GM21390 (cell line): ENCODE measurements at regions not wholly inside any gene's neighbourhood (a gene's known extent, or its start where the extent isn't known, plus 50 kb on each side); places are given as distances from the start of the nearest gene placed in this dataset.

ENCODE experiments used
- ATAC-seq: cut with Tn5 transposase; IDR thresholded peaks from one replicate; pipeline ENCODE4 v1.9.1; 2021; ENCODE audit not compliant: unreplicated experiment

GRCh38 chr9:17019398-17019797 lies 115.4 kb upstream of the CNTLN start:
- no peak for ATAC-seq

GRCh38 chr9:17018540-17019196 lies 116.2 kb upstream of the CNTLN start:
- ATAC-seq: no peak

DNA sequence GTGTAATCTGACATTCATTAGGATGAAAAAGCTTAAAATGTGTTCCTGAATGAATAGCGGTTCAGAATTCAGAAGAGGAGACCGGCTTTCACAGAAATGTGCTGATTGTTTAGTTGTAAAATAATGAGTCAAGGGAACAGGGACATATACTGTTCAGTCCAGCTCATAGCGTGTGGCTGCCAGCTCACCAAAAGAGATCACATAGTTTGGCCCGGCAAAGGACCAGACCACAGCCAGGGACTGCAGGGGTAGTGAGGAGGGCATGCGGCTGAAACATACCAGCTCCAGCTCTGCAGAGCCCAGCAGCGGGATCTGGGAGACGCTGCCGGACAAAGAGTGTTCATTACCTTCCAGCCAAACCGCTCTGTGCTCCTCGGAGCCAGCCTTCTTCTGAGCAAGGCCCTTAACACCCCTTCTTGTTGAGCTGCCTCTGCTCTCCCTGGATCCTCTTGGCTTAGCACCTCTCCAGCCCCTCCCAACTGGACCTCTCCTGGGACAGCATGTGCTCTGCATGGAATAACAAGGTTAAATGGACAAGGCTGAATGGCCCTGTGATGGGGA lies 116.8 kb upstream of the CNTLN start:
- no peak for ATAC-seq

GRCh38 chr9:17013891-17014290 lies 120.9 kb upstream of the CNTLN start:
- ATAC-seq: no peak

DNA sequence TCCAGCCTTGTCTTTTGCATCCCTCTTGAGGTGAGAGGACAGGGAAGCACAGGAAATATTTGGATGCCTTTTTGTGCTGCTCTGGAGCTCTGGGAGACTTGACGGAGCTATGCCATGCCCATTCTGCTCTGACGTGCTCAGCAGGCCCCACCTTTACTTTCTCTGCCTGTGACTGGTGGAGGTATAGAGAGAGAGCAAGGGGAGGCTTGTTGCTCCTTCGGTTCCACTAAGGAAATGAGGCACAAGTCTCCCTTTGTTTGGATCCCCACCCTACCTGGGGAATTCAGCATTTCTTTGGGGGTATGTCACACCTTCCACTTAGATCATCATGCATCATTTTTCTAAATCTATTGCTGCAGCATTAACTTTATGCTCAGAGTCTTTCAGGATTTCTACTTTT lies 121.8 kb upstream of the CNTLN start:
- ATAC-seq: no peak

- ATAC-seq: no peak
Observed at GRCh38 chr9:17011880-17012279, 123.0 kb upstream of the CNTLN start.

GRCh38 chr9:17009071-17009470 lies 125.8 kb upstream of the CNTLN start:
- ATAC-seq: no peak

DNA sequence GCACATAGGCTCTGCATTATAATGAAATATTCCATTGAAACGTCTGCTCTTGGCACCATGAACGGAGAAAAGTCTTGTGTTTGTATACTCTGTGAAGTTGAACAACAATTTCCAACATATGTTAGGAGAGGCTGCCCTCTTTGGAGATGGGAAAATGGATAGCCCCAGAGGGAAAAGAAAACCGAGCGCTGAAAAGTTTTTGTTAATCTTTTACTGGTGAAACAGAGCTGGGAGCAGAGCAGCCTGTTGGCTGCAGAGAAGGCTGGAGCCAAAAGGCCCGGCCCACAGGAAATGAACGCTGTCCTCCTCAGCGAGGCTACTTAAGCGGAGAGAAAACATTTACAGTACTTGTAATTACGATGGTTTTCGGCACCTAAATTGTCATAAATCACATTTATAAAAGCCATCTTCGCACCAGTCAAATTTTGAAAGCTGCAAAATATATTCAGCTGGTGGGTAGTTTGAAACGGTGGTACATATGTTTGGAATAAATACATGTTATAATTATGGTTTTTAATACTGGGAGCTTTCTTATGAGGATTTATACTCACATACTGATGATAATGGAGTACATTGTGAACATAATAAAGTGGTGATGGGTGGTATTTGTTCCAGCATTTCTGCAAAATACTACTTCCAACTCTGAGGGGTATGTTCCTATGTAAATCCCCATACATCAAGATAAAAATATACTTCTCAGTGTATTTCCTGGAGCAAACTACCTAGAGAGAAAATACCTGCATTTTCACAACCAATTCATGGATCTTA lies 129.6 kb upstream of the CNTLN start:
- ATAC-seq: no peak

DNA sequence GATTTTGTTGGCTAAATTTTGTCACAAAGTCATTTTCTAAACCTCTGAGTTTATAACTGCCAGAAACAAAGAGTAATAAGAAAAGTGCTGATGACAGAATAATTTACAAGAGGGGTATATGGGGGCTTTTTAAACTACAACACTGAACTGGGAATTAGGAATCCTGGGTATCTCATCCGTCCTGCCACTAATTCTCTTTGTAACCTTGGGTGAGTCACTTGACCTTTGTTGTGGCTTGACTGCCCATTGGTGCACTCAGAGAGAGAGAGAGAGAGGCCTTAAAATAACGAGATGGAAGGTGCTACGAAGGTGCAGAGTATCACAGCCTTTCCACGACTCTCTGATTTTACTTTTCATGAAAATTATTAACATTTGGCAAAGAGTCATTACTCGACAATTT lies 130.3 kb upstream of the CNTLN start:
- ATAC-seq: no peak

- no peak for ATAC-seq
Observed at GRCh38 chr9:17003576-17004240, 131.1 kb upstream of the CNTLN start.

GRCh38 chr9:16996901-16997491 lies 126.5 kb upstream of the BNC2 start:
- no peak for ATAC-seq

DNA sequence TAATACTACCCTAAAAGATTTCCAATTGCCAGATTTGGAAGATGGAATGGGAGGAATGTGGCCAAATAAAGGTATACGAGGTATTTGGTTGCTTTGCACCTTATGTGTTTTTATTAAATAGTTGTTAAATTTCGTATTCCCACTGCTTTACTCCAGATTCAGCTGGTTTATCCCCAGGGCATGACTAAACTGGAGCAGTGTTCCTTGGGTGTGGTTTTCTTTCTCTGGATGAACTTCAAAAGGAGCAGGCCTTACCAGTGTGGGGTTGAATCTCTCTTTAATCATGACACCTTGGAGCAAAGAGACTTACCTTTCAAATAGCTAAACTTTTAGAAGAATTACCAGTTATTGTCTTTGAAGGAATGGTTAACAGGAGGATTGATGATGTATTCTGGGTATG lies 121.7 kb upstream of the BNC2 start:
- no peak for ATAC-seq

GRCh38 chr9:16987026-16987425 lies 116.6 kb upstream of the BNC2 start:
- no peak for ATAC-seq

DNA sequence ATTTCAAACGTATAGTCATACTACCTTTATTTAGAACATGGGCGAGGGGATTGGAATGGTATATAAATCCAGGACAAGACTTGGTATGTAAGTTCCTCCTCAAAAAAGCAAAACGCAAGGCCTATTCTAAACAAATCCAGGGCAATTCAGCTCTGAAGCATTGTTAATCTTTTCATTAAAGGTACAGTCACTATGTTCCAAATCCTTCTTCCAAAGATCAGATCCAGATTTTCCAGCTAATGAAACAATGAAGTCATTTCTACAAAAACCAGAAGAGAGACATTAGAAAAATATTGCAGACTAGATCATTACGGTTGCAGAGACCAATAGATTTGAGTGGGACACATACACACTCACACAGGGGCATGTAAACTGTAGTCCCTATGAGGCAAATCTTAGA lies 116.1 kb upstream of the BNC2 start:
- ATAC-seq: no peak

DNA sequence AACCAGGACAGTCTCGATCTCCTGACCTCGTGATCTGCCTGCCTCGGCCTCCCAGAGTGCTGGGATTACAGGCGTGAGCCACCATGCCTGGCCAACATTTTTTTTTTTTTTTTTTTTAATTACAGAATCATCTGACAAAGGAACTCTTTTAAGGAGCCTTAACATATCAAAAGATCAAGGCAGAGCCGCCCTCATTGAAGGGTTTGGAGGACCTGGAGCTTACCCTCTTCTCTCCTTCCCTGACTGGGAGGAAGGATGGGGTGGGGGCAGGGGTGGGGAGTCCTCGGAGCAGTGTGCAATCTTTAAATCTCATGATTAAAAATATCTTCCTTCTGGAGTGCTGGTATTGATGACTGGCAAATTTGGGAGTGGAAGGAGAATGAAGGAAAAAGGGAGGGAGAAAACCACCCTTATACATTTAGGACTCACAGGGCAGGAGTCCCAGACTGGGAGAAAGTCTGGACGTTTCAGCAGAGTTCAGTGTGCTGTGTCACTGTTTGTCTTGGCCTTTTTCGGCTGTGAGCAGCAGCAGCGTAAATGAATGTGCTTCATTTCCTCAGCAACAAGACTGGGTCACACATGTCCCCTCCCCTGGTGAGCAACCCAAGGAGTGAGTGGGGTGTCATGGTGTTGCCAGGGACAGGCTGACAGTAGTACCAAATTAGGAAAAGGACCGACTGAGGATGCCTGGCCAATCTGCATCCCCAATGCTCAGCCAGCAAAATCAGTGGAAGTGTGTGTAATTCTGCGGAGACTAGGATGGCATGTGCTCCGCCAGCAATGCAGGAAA lies 115.3 kb upstream of the BNC2 start:
- ATAC-seq: no peak

DNA sequence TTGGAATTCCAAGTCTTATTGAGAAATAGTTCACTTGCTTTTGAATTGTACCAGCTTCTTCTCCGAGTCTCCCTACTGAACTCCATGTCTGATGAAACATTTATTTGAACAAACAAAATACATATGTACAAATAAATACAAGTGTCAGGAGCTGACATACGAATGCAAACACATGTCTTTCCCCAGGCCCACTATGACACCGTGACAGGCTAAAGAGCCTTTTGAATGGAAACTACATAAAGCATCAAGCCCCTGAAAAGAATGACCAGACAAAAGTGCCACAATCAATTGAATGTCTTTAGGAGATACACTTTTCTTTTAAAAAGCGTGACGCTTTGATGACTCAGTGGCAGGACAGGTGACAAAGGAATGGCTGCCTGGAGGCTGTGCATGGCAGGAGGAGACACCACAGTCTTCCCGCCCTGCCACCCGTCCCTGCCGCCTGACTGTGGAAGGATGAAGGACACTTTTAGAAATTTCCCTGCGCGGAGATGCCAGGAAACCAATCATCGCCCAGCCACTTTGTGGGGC lies 112.4 kb upstream of the BNC2 start:
- no peak for ATAC-seq

DNA sequence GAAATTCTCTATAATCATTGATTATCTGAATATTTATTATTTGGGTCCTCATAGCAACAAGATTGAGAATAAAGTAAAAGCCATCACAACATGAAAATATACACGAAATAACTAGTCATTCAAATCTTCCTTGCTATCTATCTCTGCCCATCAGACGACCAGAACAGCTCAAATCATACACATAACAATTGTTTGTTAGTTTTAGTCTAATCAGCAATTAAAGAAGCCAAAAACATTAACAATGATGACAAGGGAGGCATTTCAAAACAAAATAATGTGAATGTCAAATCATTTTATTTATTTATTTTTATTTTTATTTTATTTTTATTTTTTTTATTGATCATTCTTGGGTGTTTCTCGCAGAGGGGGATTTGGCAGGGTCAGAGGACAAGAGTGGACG lies 106.0 kb upstream of the BNC2 start:
- ATAC-seq: no peak

GRCh38 chr9:16974436-16974835 lies 104.0 kb upstream of the BNC2 start:
- no peak for ATAC-seq

DNA sequence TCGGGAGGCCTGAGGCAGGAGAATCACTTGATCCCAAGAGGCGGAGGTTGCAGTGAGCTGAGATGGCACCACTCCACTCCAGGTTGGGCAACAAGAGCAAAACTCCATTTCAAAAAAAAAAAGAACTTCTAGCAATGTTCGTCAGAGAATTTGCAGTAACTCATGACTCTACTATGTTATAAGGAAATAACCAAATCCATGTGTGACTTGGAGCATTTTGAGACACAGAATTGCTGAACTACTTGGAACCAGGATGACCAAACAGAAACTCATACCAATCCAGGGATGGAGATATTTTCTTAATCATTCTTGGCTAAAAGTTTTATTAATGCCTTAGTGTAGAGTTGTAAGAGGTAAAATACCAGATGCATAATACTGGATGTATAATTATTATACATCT lies 99.9 kb upstream of the BNC2 start:
- ATAC-seq: no peak

GRCh38 chr9:16964228-16964627 lies 93.8 kb upstream of the BNC2 start:
- no peak for ATAC-seq

- no peak for ATAC-seq
Observed at GRCh38 chr9:16960084-16960483, 89.6 kb upstream of the BNC2 start.
